Activated CD4-positive, alpha-beta T cell treated with anti-CD3 and anti-CD28 coated beads, Interleukin-2, amount 10 ng/mL, durations not matched to agents 24 days and 14 days (primary cell): ENCODE measurements at regions not wholly inside any gene's neighbourhood (a gene's known extent, or its start where the extent isn't known, plus 50 kb on each side); places are given as distances from the start of the nearest gene placed in this dataset.
"Not testable (repeated sequence)": the region's sequence is repeated elsewhere in the genome, so short reads cannot be mapped to it uniquely, and the experiment has no call there.

ENCODE experiments used
- DNase-seq: peaks from one replicate; pipeline ENCODE4 v3.0.0; 2022
- H3K27ac Mint-ChIP-seq: one replicate; pipeline ENCODE4 v1.8.0; 2022; ENCODE audit warnings: mild to moderate bottlenecking, mixed read lengths
- H3K27me3 Mint-ChIP-seq: one replicate; pipeline ENCODE4 v1.8.0; 2022; ENCODE audit warnings: mixed read lengths
- H3K36me3 Mint-ChIP-seq: one replicate; pipeline ENCODE4 v1.8.0; 2022; ENCODE audit warnings: low read depth, mild to moderate bottlenecking, mixed read lengths
- H3K4me1 Mint-ChIP-seq: one replicate; pipeline ENCODE4 v1.8.0; 2021; ENCODE audit warnings: mixed read lengths
- H3K4me3 Mint-ChIP-seq: one replicate; pipeline ENCODE4 v1.8.0; 2022; ENCODE audit warnings: mild to moderate bottlenecking, moderate library complexity, mixed read lengths
- H3K9me3 Mint-ChIP-seq: one replicate; pipeline ENCODE4 v1.8.0; 2021; ENCODE audit warnings: mixed read lengths
- intact Hi-C: fragments of 100-400 bp; cut with micrococcal nuclease; formaldehyde crosslinking; loops from one replicate; pipeline ENCODE4 v1.15.1; 2023

GRCh38 chr3:35241236-35241635, 398.1 kb upstream of the ARPP21 start:
- Mint-ChIP-seq H3K36me3 (no peaks in the 10 kb centered on the region), H3K9me3 (no peaks in the 10 kb centered on the region), H3K4me3 (no peak overlapping the region), H3K27me3 (no peaks in the 10 kb centered on the region), H3K4me1 (no peaks in the 10 kb centered on the region), H3K27ac (no peak overlapping the region)
- DNase-seq, result no peak
- intact Hi-C loops, result no loop called here

- H3K27ac Mint-ChIP-seq, result no peak overlapping the region
- no peaks in the 10 kb centered on the region for H3K36me3 Mint-ChIP-seq
- H3K9me3 Mint-ChIP-seq, result no peaks in the 10 kb centered on the region
- H3K27me3 Mint-ChIP-seq, result no peaks in the 10 kb centered on the region
- H3K4me3 Mint-ChIP-seq, result no peak overlapping the region
- intact Hi-C loops, result no loop called here
- no peaks in the 10 kb centered on the region for H3K4me1 Mint-ChIP-seq
- no peak for DNase-seq
Measured at GRCh38 chr3:35254917-35255316, 384.4 kb upstream of the ARPP21 start.

GRCh38 chr3:35257641-35258040, 381.7 kb upstream of the ARPP21 start:
- intact Hi-C loops, result no loop called here
- no peaks in the 10 kb centered on the region for H3K27me3 Mint-ChIP-seq
- no peak overlapping the region for H3K27ac Mint-ChIP-seq
- H3K36me3 Mint-ChIP-seq, result no peaks in the 10 kb centered on the region
- no peaks in the 10 kb centered on the region for H3K4me1 Mint-ChIP-seq
- no peaks in the 10 kb centered on the region for H3K9me3 Mint-ChIP-seq
- no peak overlapping the region for H3K4me3 Mint-ChIP-seq
- no peak for DNase-seq

- Mint-ChIP-seq H3K27me3 (no peaks in the 10 kb centered on the region), H3K4me1 (no peaks in the 10 kb centered on the region), H3K27ac (no peak overlapping the region), H3K9me3 (no peaks in the 10 kb centered on the region), H3K36me3 (no peaks in the 10 kb centered on the region), H3K4me3 (no peak overlapping the region)
- DNase-seq, result no peak
- intact Hi-C loops, result no loop called here
Measured at GRCh38 chr3:35262406-35262805, 376.9 kb upstream of the ARPP21 start.

GRCh38 chr3:35263477-35263876, 375.8 kb upstream of the ARPP21 start:
- Mint-ChIP-seq H3K4me1 (no peaks in the 10 kb centered on the region), H3K9me3 (no peaks in the 10 kb centered on the region), H3K27ac (no peak overlapping the region), H3K4me3 (no peak overlapping the region), H3K36me3 (no peaks in the 10 kb centered on the region), H3K27me3 (no peaks in the 10 kb centered on the region)
- intact Hi-C loops, result no loop called here
- DNase-seq, result no peak

GRCh38 chr3:35266065-35266464, 373.3 kb upstream of the ARPP21 start:
- H3K36me3 Mint-ChIP-seq, H3K4me1 Mint-ChIP-seq, H3K27ac Mint-ChIP-seq, H3K4me3 Mint-ChIP-seq, H3K9me3 Mint-ChIP-seq, H3K27me3 Mint-ChIP-seq, intact Hi-C loops, DNase-seq: not testable (repeated sequence)

GRCh38 chr3:35275768-35276167, 363.6 kb upstream of the ARPP21 start:
- Mint-ChIP-seq H3K4me1 (no peaks in the 10 kb centered on the region), H3K27me3 (no peaks in the 10 kb centered on the region), H3K27ac (no peak overlapping the region), H3K9me3 (peaks cover 6% of the 10 kb centered on the region), H3K36me3 (no peaks in the 10 kb centered on the region), H3K4me3 (no peak overlapping the region)
- no peak for DNase-seq
- intact Hi-C loops, result no loop called here

GRCh38 chr3:35276568-35276967, 362.8 kb upstream of the ARPP21 start:
- intact Hi-C loops, result no loop called here
- Mint-ChIP-seq H3K4me1 (no peaks in the 10 kb centered on the region), H3K36me3 (no peaks in the 10 kb centered on the region), H3K27me3 (no peaks in the 10 kb centered on the region), H3K4me3 (no peak overlapping the region), H3K9me3 (peaks cover 6% of the 10 kb centered on the region), H3K27ac (no peak overlapping the region)
- no peak for DNase-seq

GRCh38 chr3:35291471-35292236, 347.7 kb upstream of the ARPP21 start:
- Mint-ChIP-seq H3K27ac (no peak overlapping the region), H3K4me1 (peaks cover 4% of the 10 kb centered on the region), H3K9me3 (no peaks in the 10 kb centered on the region), H3K4me3 (no peak overlapping the region), H3K36me3 (no peaks in the 10 kb centered on the region), H3K27me3 (peaks cover 2% of the 10 kb centered on the region)
- DNase-seq, result no peak
- intact Hi-C loops, result no loop called here

GRCh38 chr3:35292568-35292967, 346.8 kb upstream of the ARPP21 start:
- Mint-ChIP-seq H3K27ac (no peak overlapping the region), H3K36me3 (no peaks in the 10 kb centered on the region), H3K4me1 (peaks cover 4% of the 10 kb centered on the region), H3K4me3 (no peak overlapping the region), H3K27me3 (peaks cover 2% of the 10 kb centered on the region), H3K9me3 (no peaks in the 10 kb centered on the region)
- no peak for DNase-seq
- intact Hi-C loops, result no loop called here

GRCh38 chr3:35295906-35296305, 343.4 kb upstream of the ARPP21 start:
- no peak overlapping the region for H3K4me3 Mint-ChIP-seq
- DNase-seq, result no peak
- no peaks in the 10 kb centered on the region for H3K36me3 Mint-ChIP-seq
- peaks cover 4% of the 10 kb centered on the region for H3K4me1 Mint-ChIP-seq
- H3K27ac Mint-ChIP-seq, result no peak overlapping the region
- no peaks in the 10 kb centered on the region for H3K9me3 Mint-ChIP-seq
- H3K27me3 Mint-ChIP-seq, result peaks cover 3% of the 10 kb centered on the region
- intact Hi-C loops, result no loop called here

GRCh38 chr3:35296533-35296932, 342.8 kb upstream of the ARPP21 start:
- intact Hi-C loops, result no loop called here
- Mint-ChIP-seq H3K27me3 (peaks cover 4% of the 10 kb centered on the region), H3K4me3 (no peak overlapping the region), H3K27ac (no peak overlapping the region), H3K36me3 (no peaks in the 10 kb centered on the region), H3K4me1 (peaks cover 4% of the 10 kb centered on the region), H3K9me3 (no peaks in the 10 kb centered on the region)
- peak; percentile 57 for DNase-seq

GRCh38 chr3:35296944-35297343, 342.4 kb upstream of the ARPP21 start:
- DNase-seq, result not testable (repeated sequence)

GRCh38 chr3:35305406-35305805, 333.9 kb upstream of the ARPP21 start:
- Mint-ChIP-seq H3K27me3 (peaks cover 3% of the 10 kb centered on the region), H3K4me3 (no peak overlapping the region), H3K4me1 (no peaks in the 10 kb centered on the region), H3K27ac (no peak overlapping the region), H3K9me3 (no peaks in the 10 kb centered on the region), H3K36me3 (no peaks in the 10 kb centered on the region)
- intact Hi-C loops, result no loop called here
- no peak for DNase-seq

More at GRCh38 chr3:35296944-35297343, 342.4 kb upstream of the ARPP21 start:
- H3K27ac Mint-ChIP-seq, intact Hi-C loops, H3K9me3 Mint-ChIP-seq, H3K27me3 Mint-ChIP-seq, H3K36me3 Mint-ChIP-seq, H3K4me1 Mint-ChIP-seq, H3K4me3 Mint-ChIP-seq: not testable (repeated sequence)

- intact Hi-C loops, result no loop called here
Measured at GRCh38 chr3:35307296-35307695, 332.0 kb upstream of the ARPP21 start.

More at GRCh38 chr3:35307296-35307695, 332.0 kb upstream of the ARPP21 start:
- H3K27ac Mint-ChIP-seq, result no peak overlapping the region
- no peaks in the 10 kb centered on the region for H3K27me3 Mint-ChIP-seq
- no peaks in the 10 kb centered on the region for H3K36me3 Mint-ChIP-seq
- H3K4me1 Mint-ChIP-seq, result no peaks in the 10 kb centered on the region
- H3K9me3 Mint-ChIP-seq, result no peaks in the 10 kb centered on the region
- H3K4me3 Mint-ChIP-seq, result no peak overlapping the region
- no peak for DNase-seq
